SK-N-SH treated with all-trans-retinoic acid at 6 μM for 48 hours (cell line): ENCODE measurements at regions not wholly inside any gene's neighbourhood (a gene's known extent, or its start where the extent isn't known, plus 50 kb on each side); places are given as distances from the start of the nearest gene placed in this dataset.

Source experiments
- ESRRG ChIP-seq: fragments of 250-450 bp; sonication (Bioruptor Pico); IDR thresholded peaks from 2 replicates; pipeline ENCODE4 v1.6.1; 2021; ENCODE audit warnings: mild to moderate bottlenecking
- GLIS3 ChIP-seq: fragments of 250-450 bp; sonication (Bioruptor Pico); IDR thresholded peaks from 2 replicates; pipeline ENCODE4 v1.5.0; 2020; ENCODE audit warnings: mild to moderate bottlenecking, moderate library complexity
- POU6F1 ChIP-seq: fragments of 250-450 bp; sonication (Bioruptor Pico); IDR thresholded peaks from 2 replicates; pipeline ENCODE4 v1.8.0; 2021; ENCODE audit warnings: low read depth, mild to moderate bottlenecking, moderate library complexity, borderline replicate concordance
- PPARA ChIP-seq: fragments of 250-450 bp; sonication (Bioruptor Pico); IDR thresholded peaks from 2 replicates; pipeline ENCODE4 v1.5.0; 2020; ENCODE audit warnings: mild to moderate bottlenecking, borderline replicate concordance
- RARB ChIP-seq: fragments of 250-450 bp; sonication (Bioruptor Pico); IDR thresholded peaks from 2 replicates; pipeline ENCODE4 v1.8.0; 2021; ENCODE audit warnings: mild to moderate bottlenecking, moderate library complexity
- TCF4 ChIP-seq: fragments of 250-450 bp; sonication (Bioruptor Pico); IDR thresholded peaks from 2 replicates; pipeline ENCODE4 v1.8.0; 2021; ENCODE audit warnings: mild to moderate bottlenecking, moderate library complexity, borderline replicate concordance
- ZC3H10 ChIP-seq: fragments of 250-450 bp; sonication (Bioruptor Pico); IDR thresholded peaks from 2 replicates; pipeline ENCODE4 v1.5.1; 2021; ENCODE audit warnings: mild to moderate bottlenecking, moderate library complexity
- ZFP3 ChIP-seq: fragments of 250-450 bp; sonication (Bioruptor Pico); IDR thresholded peaks from 2 replicates; pipeline ENCODE4 v1.5.0; 2020; ENCODE audit warnings: mild to moderate bottlenecking, moderate library complexity
- ZNF70 ChIP-seq: fragments of 450-650 bp; formaldehyde crosslinking; IDR thresholded peaks from 2 replicates; pipeline ENCODE4 v1.5.0; 2020; ENCODE audit warnings: mild to moderate bottlenecking, moderate library complexity
- ZNF8 ChIP-seq: fragments of 450-650 bp; formaldehyde crosslinking; IDR thresholded peaks from 2 replicates; pipeline ENCODE4 v1.5.0; 2020; ENCODE audit warnings: mild to moderate bottlenecking, moderate library complexity
- TF ChIP-seq, protein P1 (sequence below): fragments of 250-450 bp; sonication (Bioruptor Pico); IDR thresholded peaks from 2 replicates; pipeline ENCODE4 v1.8.0; 2020; ENCODE audit warnings: mild to moderate bottlenecking, moderate library complexity, borderline replicate concordance
- TF ChIP-seq, protein P2 (sequence below): fragments of 250-450 bp; sonication (Bioruptor Pico); IDR thresholded peaks from 2 replicates; pipeline ENCODE4 v1.5.1; 2020; ENCODE audit warnings: low read depth, mild to moderate bottlenecking, moderate library complexity
- TF ChIP-seq, protein P3 (sequence below): fragments of 250-450 bp; sonication (Bioruptor Pico); IDR thresholded peaks from 2 replicates; pipeline ENCODE4 v1.5.0; 2020; ENCODE audit warnings: mild to moderate bottlenecking, moderate library complexity

- TF ChIP-seq ZC3H10 (no peak), GLIS3 (no peak), ZNF8 (CRISPR knock-in tag) (no peak), ESRRG (no peak), ZFP3 (CRISPR knock-in tag) (no peak), POU6F1 (CRISPR knock-in tag) (no peak), ZNF70 (CRISPR knock-in tag) (no peak), RARB (CRISPR knock-in tag) (no peak), TCF4 (CRISPR knock-in tag) (no peak), PPARA (CRISPR knock-in tag) (no peak)
- TF ChIP-seq, protein P1, sequence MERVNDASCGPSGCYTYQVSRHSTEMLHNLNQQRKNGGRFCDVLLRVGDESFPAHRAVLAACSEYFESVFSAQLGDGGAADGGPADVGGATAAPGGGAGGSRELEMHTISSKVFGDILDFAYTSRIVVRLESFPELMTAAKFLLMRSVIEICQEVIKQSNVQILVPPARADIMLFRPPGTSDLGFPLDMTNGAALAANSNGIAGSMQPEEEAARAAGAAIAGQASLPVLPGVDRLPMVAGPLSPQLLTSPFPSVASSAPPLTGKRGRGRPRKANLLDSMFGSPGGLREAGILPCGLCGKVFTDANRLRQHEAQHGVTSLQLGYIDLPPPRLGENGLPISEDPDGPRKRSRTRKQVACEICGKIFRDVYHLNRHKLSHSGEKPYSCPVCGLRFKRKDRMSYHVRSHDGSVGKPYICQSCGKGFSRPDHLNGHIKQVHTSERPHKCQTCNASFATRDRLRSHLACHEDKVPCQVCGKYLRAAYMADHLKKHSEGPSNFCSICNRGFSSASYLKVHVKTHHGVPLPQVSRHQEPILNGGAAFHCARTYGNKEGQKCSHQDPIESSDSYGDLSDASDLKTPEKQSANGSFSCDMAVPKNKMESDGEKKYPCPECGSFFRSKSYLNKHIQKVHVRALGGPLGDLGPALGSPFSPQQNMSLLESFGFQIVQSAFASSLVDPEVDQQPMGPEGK (CRISPR knock-in tag), result no peak
- TF ChIP-seq, protein P2, sequence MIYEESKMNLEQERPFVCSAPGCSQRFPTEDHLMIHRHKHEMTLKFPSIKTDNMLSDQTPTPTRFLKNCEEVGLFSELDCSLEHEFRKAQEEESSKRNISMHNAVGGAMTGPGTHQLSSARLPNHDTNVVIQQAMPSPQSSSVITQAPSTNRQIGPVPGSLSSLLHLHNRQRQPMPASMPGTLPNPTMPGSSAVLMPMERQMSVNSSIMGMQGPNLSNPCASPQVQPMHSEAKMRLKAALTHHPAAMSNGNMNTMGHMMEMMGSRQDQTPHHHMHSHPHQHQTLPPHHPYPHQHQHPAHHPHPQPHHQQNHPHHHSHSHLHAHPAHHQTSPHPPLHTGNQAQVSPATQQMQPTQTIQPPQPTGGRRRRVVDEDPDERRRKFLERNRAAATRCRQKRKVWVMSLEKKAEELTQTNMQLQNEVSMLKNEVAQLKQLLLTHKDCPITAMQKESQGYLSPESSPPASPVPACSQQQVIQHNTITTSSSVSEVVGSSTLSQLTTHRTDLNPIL, result no peak
- TF ChIP-seq, protein P3, sequence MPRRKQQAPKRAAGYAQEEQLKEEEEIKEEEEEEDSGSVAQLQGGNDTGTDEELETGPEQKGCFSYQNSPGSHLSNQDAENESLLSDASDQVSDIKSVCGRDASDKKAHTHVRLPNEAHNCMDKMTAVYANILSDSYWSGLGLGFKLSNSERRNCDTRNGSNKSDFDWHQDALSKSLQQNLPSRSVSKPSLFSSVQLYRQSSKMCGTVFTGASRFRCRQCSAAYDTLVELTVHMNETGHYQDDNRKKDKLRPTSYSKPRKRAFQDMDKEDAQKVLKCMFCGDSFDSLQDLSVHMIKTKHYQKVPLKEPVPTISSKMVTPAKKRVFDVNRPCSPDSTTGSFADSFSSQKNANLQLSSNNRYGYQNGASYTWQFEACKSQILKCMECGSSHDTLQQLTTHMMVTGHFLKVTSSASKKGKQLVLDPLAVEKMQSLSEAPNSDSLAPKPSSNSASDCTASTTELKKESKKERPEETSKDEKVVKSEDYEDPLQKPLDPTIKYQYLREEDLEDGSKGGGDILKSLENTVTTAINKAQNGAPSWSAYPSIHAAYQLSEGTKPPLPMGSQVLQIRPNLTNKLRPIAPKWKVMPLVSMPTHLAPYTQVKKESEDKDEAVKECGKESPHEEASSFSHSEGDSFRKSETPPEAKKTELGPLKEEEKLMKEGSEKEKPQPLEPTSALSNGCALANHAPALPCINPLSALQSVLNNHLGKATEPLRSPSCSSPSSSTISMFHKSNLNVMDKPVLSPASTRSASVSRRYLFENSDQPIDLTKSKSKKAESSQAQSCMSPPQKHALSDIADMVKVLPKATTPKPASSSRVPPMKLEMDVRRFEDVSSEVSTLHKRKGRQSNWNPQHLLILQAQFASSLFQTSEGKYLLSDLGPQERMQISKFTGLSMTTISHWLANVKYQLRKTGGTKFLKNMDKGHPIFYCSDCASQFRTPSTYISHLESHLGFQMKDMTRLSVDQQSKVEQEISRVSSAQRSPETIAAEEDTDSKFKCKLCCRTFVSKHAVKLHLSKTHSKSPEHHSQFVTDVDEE (CRISPR knock-in tag), result no peak
Observed at GRCh38 chr20:56798634-56799033, 169.5 kb downstream of the TFAP2C start.
